Liver (tissue), 8 donors: ENCODE measurements at regions not wholly inside any gene's neighbourhood (a gene's known extent, or its start where the extent isn't known, plus 50 kb on each side); places are given as distances from the start of the nearest gene placed in this dataset.

Experiments used
- DNase-seq: peaks from one replicate; pipeline ENCODE4 v3.0.0-alpha.2; 2017; ENCODE audit warnings: low spot score
- H3K27ac ChIP-seq, 2 donors: one replicate each; pipeline ENCODE4 v1.7.0; 2013; ENCODE audit warnings: inconsistent platforms in 2 of 2, low read length in 2 of 2, control low read depth in 1 of 2, low read depth in 1 of 2, mild to moderate bottlenecking in 1 of 2
- H3K27me3 ChIP-seq, 4 donors: one replicate each; pipeline versions ENCODE4 v1.6.1 to v1.7.0; 2013; ENCODE audit warnings: low read length in 3 of 4, inconsistent platforms in 1 of 4, mild to moderate bottlenecking in 1 of 4, moderate library complexity in 1 of 4; ENCODE audit not compliant: control insufficient read depth in 4 of 4, insufficient read depth in 4 of 4
- H3K36me3 ChIP-seq, 4 donors: one replicate each; pipeline versions ENCODE4 v1.6.1 to v1.7.0; 2013; ENCODE audit warnings: low read length in 3 of 4, mild to moderate bottlenecking in 3 of 4, low read depth in 1 of 4, moderate library complexity in 1 of 4; ENCODE audit not compliant: control insufficient read depth in 4 of 4, insufficient read depth in 3 of 4
- H3K4me1 ChIP-seq, 4 donors: one replicate each; pipeline versions ENCODE4 v1.6.1 to v1.7.0; 2013; ENCODE audit warnings: low read length in 3 of 4, mild to moderate bottlenecking in 3 of 4, moderate library complexity in 1 of 4; ENCODE audit not compliant: control insufficient read depth in 4 of 4, insufficient read depth in 4 of 4
- H3K4me3 ChIP-seq, 3 donors: one replicate each; pipeline versions ENCODE4 v1.6.1 to v1.7.0; 2013; ENCODE audit warnings: low read length in 3 of 3, control low read depth in 1 of 3, low read depth in 1 of 3, mild to moderate bottlenecking in 1 of 3
- H3K9ac ChIP-seq, 2 donors: one replicate each; pipeline ENCODE4 v1.7.0; 2013; ENCODE audit warnings: low read length in 2 of 2, mild to moderate bottlenecking in 2 of 2, moderate library complexity in 2 of 2, control low read depth in 1 of 2, low read depth in 1 of 2
- H3K9me3 ChIP-seq, 4 donors: one replicate each; pipeline versions ENCODE4 v1.6.1 to v1.7.0; 2013; ENCODE audit warnings: low read length in 3 of 4; ENCODE audit not compliant: control insufficient read depth in 4 of 4
- ATF3 ChIP-seq: IDR thresholded peaks from 2 replicates; pipeline ENCODE4 v1.6.1; 2016; ENCODE audit warnings: antibody characterized with exemption
- CTCF ChIP-seq: fragments of 150-350 bp; IDR thresholded peaks from 2 replicates; pipeline ENCODE4 v1.5.1; 2017; ENCODE audit warnings: improper control_type of control experiment, low read depth, low read length; ENCODE audit not compliant: missing input control
- EGR1 ChIP-seq, 2 donors: IDR thresholded peaks; 2 replicates each; pipeline ENCODE4 v1.6.1; 2016 to 2018; ENCODE audit warnings: antibody characterized with exemption in 2 of 2, low read depth in 2 of 2
- FOXA1 ChIP-seq: IDR thresholded peaks from 2 replicates; pipeline ENCODE4 v1.6.1; 2016; ENCODE audit warnings: antibody characterized with exemption
- FOXA2 ChIP-seq: IDR thresholded peaks from 2 replicates; pipeline ENCODE4 v1.6.1; 2016; ENCODE audit warnings: antibody characterized with exemption
- GABPA ChIP-seq, 2 donors: IDR thresholded peaks in 1 of 2; conservative IDR thresholded peaks in 1 of 2; 2 replicates each; pipeline ENCODE4 v1.6.1; 2016; ENCODE audit warnings: antibody characterized with exemption in 2 of 2, mild to moderate bottlenecking in 1 of 2, moderate library complexity in 1 of 2
- HNF4G ChIP-seq: IDR thresholded peaks from 2 replicates; pipeline ENCODE4 v1.6.1; 2016; ENCODE audit warnings: antibody characterized with exemption
- JUND ChIP-seq, 2 donors: IDR thresholded peaks; 2 replicates each; pipeline ENCODE4 v1.6.1; 2016; ENCODE audit warnings: antibody characterized with exemption in 2 of 2
- NR2F2 ChIP-seq: IDR thresholded peaks from 2 replicates; pipeline ENCODE4 v1.6.1; 2016; ENCODE audit warnings: antibody characterized with exemption
- RAD21 ChIP-seq, 2 donors: IDR thresholded peaks; 2 replicates each; pipeline ENCODE4 v1.6.1; 2016; ENCODE audit warnings: antibody characterized with exemption in 2 of 2, mild to moderate bottlenecking in 2 of 2
- REST ChIP-seq: IDR thresholded peaks from 2 replicates; pipeline ENCODE4 v1.6.1; 2016; ENCODE audit warnings: antibody characterized with exemption, mild to moderate bottlenecking
- RXRA ChIP-seq, 2 donors: IDR thresholded peaks; 2 replicates each; pipeline ENCODE4 v1.6.1; 2017 to 2018; ENCODE audit warnings: antibody characterized with exemption in 2 of 2, mild to moderate bottlenecking in 1 of 2
- SP1 ChIP-seq: IDR thresholded peaks from 2 replicates; pipeline ENCODE4 v1.6.1; 2018; ENCODE audit warnings: antibody characterized with exemption, mild to moderate bottlenecking
- TAF1 ChIP-seq: conservative IDR thresholded peaks from 2 replicates; pipeline ENCODE4 v1.6.1; 2016; ENCODE audit warnings: antibody characterized with exemption, mild to moderate bottlenecking
- YY1 ChIP-seq: IDR thresholded peaks from 2 replicates; pipeline ENCODE4 v1.6.1; 2016; ENCODE audit warnings: antibody characterized with exemption, mild to moderate bottlenecking
- WGBS: extraction: QIAGEN DNeasy Blood & Tissue Kit; methylation state at CpG from one replicate; pipeline ENCODE4 v1.1.7; 2013; 5-methylcytosine and 5-hydroxymethylcytosine counted together
- TF ChIP-seq, protein P1 (sequence below): IDR thresholded peaks from 2 replicates; pipeline ENCODE4 v1.6.1; 2016; ENCODE audit warnings: antibody characterized with exemption
- donor health status: healthy.
- donor health status: healthy.
- donor health status: healthy.
- donor health status: healthy.
- donor health status: healthy.

DNA sequence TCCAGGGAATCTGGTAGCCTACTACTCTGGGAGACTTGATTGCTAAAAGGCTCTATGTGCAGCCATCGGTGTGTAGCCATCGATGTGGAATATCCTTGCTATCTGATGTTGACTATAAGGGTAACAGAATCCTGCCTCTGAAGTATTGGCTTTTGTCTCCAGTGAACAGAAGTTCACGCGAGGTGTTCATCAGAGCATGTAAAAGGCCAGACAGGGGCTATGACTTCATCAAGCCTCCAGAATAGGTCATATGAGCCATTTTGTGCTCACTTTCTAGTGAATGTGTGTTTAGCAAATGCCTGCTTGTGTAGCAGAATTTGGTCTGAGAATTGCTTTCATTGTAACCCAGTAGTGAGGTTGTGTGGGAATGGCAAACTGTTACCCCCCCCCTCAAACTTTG is 66.8 kb upstream of the RAD23B start:
- H3K36me3 ChIP-seq: no peaks in the 10 kb centered on the region
- no peak for DNase-seq
- no peak overlapping the region for H3K27ac ChIP-seq
- no peaks in the 10 kb centered on the region for H3K4me1 ChIP-seq
- H3K27me3 ChIP-seq: no peaks in the 10 kb centered on the region
- H3K4me3 ChIP-seq: no peak overlapping the region
- 99% methylated on average over 4 of the region's 4 CpGs for WGBS
- no peak overlapping the region for H3K9ac ChIP-seq
- no peak for TF ChIP-seq FOXA1
- no peak for TF ChIP-seq TAF1
- TF ChIP-seq CTCF: no peak
- H3K9me3 ChIP-seq: no peaks in the 10 kb centered on the region

DNA sequence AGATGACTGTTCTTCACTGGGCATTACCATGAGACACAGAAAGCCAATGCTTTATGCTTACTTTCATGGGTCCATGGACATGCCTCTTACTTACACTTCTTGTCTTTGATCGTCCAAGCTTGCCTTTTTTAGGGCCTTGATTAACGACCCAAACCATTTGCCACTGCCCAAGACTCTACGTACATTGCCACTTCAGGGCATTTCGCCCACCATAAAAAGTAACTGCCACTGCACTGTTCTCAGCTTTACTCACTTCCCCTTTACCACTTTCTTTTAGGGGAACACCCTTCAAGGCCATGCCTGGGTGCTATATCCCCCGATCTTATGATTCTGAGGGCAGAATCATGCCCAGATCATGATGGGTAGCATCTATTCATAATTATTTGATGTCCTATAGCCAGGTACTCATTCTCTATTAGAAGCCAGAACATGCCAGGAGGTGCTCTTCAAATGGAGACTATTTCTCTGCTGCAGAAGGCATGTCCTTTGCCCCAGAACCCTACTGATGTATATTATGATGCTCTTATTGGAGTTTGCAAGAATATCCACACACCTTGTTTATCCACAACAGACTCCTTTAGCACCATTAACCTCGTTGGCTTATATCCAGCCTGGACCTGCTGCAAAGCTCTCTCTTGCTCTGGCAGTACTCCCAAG is 64.1 kb upstream of the RAD23B start:
- H3K9ac ChIP-seq: no peak overlapping the region
- H3K27ac ChIP-seq: no peak overlapping the region
- DNase-seq: no peak
- WGBS: 87% methylated on average over 6 of the region's 6 CpGs
- no peak for TF ChIP-seq SP1
- TF ChIP-seq YY1: no peak
- no peak for TF ChIP-seq FOXA2
- TF ChIP-seq RXRA (IDR thresholded peaks at IDR 0.05): no peak
- TF ChIP-seq HNF4G: no peak
- TF ChIP-seq GABPA (IDR thresholded peaks at IDR 0.05 in 1 of 2, conservative IDR thresholded peaks at IDR 0.05 in 1 of 2): no peak
- no peak for TF ChIP-seq EGR1 (IDR thresholded peaks at IDR 0.05; ENCODE audit: low read depth in 2 of 2)
- no peak for TF ChIP-seq JUND (IDR thresholded peaks at IDR 0.05)
- no peak for TF ChIP-seq ATF3
- TF ChIP-seq TAF1: no peak
- TF ChIP-seq REST: no peak
- no peak for TF ChIP-seq RAD21 (IDR thresholded peaks at IDR 0.05)
- TF ChIP-seq, protein P1, sequence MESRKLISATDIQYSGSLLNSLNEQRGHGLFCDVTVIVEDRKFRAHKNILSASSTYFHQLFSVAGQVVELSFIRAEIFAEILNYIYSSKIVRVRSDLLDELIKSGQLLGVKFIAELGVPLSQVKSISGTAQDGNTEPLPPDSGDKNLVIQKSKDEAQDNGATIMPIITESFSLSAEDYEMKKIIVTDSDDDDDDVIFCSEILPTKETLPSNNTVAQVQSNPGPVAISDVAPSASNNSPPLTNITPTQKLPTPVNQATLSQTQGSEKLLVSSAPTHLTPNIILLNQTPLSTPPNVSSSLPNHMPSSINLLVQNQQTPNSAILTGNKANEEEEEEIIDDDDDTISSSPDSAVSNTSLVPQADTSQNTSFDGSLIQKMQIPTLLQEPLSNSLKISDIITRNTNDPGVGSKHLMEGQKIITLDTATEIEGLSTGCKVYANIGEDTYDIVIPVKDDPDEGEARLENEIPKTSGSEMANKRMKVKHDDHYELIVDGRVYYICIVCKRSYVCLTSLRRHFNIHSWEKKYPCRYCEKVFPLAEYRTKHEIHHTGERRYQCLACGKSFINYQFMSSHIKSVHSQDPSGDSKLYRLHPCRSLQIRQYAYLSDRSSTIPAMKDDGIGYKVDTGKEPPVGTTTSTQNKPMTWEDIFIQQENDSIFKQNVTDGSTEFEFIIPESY: no peak
- TF ChIP-seq CTCF: no peak
- no peak for TF ChIP-seq NR2F2
- no peaks in the 10 kb centered on the region for H3K4me1 ChIP-seq
- H3K9me3 ChIP-seq: no peaks in the 10 kb centered on the region
- no peaks in the 10 kb centered on the region for H3K27me3 ChIP-seq
- H3K36me3 ChIP-seq: no peaks in the 10 kb centered on the region
- H3K4me3 ChIP-seq: no peak overlapping the region
